ENCODE measurements at regions not wholly inside any gene's neighbourhood (a gene's known extent, or its start where the extent isn't known, plus 50 kb on each side); places are given as distances from the start of the nearest gene placed in this dataset.

DNA sequence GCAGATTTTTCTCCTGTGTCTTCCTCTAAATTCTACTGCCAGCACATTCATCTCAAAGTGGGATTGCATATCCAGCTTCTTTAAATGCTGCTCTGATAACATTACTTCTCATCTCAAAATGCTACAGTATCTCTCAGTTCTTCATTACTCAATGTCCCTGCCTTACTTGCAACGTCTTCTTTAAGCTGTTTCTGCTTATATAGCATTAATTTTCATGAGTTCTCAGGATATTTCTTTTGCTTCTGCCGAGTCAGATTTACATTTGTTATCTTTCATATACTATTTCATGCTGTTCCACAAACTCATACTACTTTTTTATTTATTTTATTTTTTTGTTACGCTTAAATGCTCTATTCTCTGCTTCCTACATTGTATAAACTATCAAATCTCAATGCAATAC is 1223.5 kb upstream of the FAM98A start:
- Mint-ChIP-seq H3K27me3 (ENCODE audit: insufficient read depth, unreplicated experiment) (no peaks in the 10 kb centered on the region), H3K4me1 (ENCODE audit: low read depth, unreplicated experiment) (no peaks in the 10 kb centered on the region), H3K27ac (ENCODE audit: unreplicated experiment) (no peak overlapping the region), H3K9me3 (ENCODE audit: unreplicated experiment) (peaks cover 12% of the 10 kb centered on the region), H3K4me3 (ENCODE audit: unreplicated experiment) (no peak overlapping the region), H3K36me3 (ENCODE audit: insufficient read depth, unreplicated experiment) (no peaks in the 10 kb centered on the region)
- Histone ChIP-seq H3K4me1 (no peaks in the 10 kb centered on the region), H3K27me3 (replicated peaks; ENCODE audit: control insufficient read depth, insufficient read depth, low read length) (no peaks in the 10 kb centered on the region), H3K9me3 (no peaks in the 10 kb centered on the region), H3K4me3 (ENCODE audit: low read depth, low read length) (no peak overlapping the region), H3K36me3 (ENCODE audit: control insufficient read depth, insufficient read depth, low read length) (no peaks in the 10 kb centered on the region)
- DNase-seq, result no peak
- TF ChIP-seq, protein P1, sequence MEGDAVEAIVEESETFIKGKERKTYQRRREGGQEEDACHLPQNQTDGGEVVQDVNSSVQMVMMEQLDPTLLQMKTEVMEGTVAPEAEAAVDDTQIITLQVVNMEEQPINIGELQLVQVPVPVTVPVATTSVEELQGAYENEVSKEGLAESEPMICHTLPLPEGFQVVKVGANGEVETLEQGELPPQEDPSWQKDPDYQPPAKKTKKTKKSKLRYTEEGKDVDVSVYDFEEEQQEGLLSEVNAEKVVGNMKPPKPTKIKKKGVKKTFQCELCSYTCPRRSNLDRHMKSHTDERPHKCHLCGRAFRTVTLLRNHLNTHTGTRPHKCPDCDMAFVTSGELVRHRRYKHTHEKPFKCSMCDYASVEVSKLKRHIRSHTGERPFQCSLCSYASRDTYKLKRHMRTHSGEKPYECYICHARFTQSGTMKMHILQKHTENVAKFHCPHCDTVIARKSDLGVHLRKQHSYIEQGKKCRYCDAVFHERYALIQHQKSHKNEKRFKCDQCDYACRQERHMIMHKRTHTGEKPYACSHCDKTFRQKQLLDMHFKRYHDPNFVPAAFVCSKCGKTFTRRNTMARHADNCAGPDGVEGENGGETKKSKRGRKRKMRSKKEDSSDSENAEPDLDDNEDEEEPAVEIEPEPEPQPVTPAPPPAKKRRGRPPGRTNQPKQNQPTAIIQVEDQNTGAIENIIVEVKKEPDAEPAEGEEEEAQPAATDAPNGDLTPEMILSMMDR (IDR thresholded peaks at IDR 0.05; ENCODE audit: insufficient read depth in 1 of 2, low read depth in 1 of 2, low read length in 1 of 2, severe bottlenecking in 1 of 2, unreplicated experiment in 1 of 2), result no peak
- intact Hi-C loops (cut with micrococcal nuclease; ENCODE audit: unreplicated experiment), result no loop called here
- no TSS peak for BruUV-seq (replicated peaks)
- CTCF ChIA-PET, result no interaction called here
- POLR2A ChIA-PET, result no interaction called here

DNA sequence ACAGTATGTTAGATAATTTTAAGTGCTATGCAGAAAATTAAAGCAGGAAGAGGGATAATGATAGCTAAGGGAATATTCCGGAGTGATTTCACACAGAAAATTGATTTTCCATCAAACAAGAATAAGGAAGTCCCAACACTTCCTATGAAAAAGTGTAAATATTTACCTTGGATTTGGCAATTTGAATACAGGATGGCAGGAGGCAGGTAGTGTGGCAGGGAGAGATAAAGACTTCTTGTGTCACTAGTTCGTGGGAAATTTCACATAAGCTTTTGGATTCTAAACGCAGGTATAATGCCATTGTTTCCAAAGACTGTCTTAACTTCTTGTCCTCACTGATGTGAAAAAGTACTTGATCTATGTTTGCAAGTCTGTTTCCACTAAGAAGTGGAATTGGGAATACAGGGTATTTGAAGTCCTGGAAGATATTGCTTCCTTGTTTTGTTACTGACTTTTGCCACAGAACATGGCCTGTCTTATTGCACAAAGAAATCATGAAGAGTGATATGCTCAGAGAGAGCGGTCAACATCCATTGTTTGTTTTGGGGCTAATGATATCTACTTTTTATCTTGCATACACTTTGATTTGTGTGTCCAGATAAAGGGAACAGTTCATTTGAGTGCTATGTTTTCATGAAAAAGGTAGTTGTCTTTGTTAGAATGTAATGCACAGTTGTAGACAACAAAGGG is 1216.1 kb upstream of the FAM98A start:
- no peaks in the 10 kb centered on the region for H3K27me3 Mint-ChIP-seq (ENCODE audit: insufficient read depth, unreplicated experiment)

GRCh38 chr2:34810456-34810855 is 1211.4 kb upstream of the FAM98A start:
- Mint-ChIP-seq H3K36me3 (ENCODE audit: insufficient read depth, unreplicated experiment) (no peaks in the 10 kb centered on the region), H3K9me3 (ENCODE audit: unreplicated experiment) (no peaks in the 10 kb centered on the region), H3K4me3 (ENCODE audit: unreplicated experiment) (no peak overlapping the region), H3K27ac (ENCODE audit: unreplicated experiment) (no peak overlapping the region), H3K27me3 (ENCODE audit: insufficient read depth, unreplicated experiment) (peaks cover 6% of the 10 kb centered on the region), H3K4me1 (ENCODE audit: low read depth, unreplicated experiment) (no peaks in the 10 kb centered on the region)
- DNase-seq, result no peak
- Histone ChIP-seq H3K27me3 (replicated peaks; ENCODE audit: control insufficient read depth, insufficient read depth, low read length) (no peaks in the 10 kb centered on the region), H3K4me3 (ENCODE audit: low read depth, low read length) (no peak overlapping the region), H3K4me1 (no peaks in the 10 kb centered on the region), H3K36me3 (ENCODE audit: control insufficient read depth, insufficient read depth, low read length) (no peaks in the 10 kb centered on the region), H3K9me3 (no peaks in the 10 kb centered on the region)
- TF ChIP-seq, protein P1 (IDR thresholded peaks at IDR 0.05; ENCODE audit: insufficient read depth in 1 of 2, low read depth in 1 of 2, low read length in 1 of 2, severe bottlenecking in 1 of 2, unreplicated experiment in 1 of 2), result no peak
- BruUV-seq (replicated peaks), result no TSS peak
- CTCF ChIA-PET, result no interaction called here
- POLR2A ChIA-PET, result no interaction called here
- intact Hi-C loops (cut with micrococcal nuclease; ENCODE audit: unreplicated experiment), result no loop called here

More for the DNA sequence above, 1216.1 kb upstream of the FAM98A start:
- H3K36me3 ChIP-seq (ENCODE audit: control insufficient read depth, insufficient read depth, low read length), result no peaks in the 10 kb centered on the region
- no peak overlapping the region for H3K4me3 Mint-ChIP-seq (ENCODE audit: unreplicated experiment)
- H3K9me3 Mint-ChIP-seq (ENCODE audit: unreplicated experiment), result peaks cover 12% of the 10 kb centered on the region
- POLR2A ChIA-PET, result no interaction called here
- CTCF ChIA-PET, result no interaction called here
- no peak overlapping the region for H3K4me3 ChIP-seq (ENCODE audit: low read depth, low read length)
- no peaks in the 10 kb centered on the region for H3K4me1 Mint-ChIP-seq (ENCODE audit: low read depth, unreplicated experiment)
- TF ChIP-seq, protein P1 (IDR thresholded peaks at IDR 0.05; ENCODE audit: insufficient read depth in 1 of 2, low read depth in 1 of 2, low read length in 1 of 2, severe bottlenecking in 1 of 2, unreplicated experiment in 1 of 2), result no peak
- intact Hi-C loops (cut with micrococcal nuclease; ENCODE audit: unreplicated experiment), result no loop called here
- no TSS peak for BruUV-seq (replicated peaks)
- no peak for DNase-seq
- no peaks in the 10 kb centered on the region for H3K9me3 ChIP-seq
- no peaks in the 10 kb centered on the region for H3K27me3 ChIP-seq (replicated peaks; ENCODE audit: control insufficient read depth, insufficient read depth, low read length)
- H3K27ac Mint-ChIP-seq (ENCODE audit: unreplicated experiment), result no peak overlapping the region
- no peaks in the 10 kb centered on the region for H3K4me1 ChIP-seq
- no peaks in the 10 kb centered on the region for H3K36me3 Mint-ChIP-seq (ENCODE audit: insufficient read depth, unreplicated experiment)

Data from Caco-2 (cell line).